ENCODE measurements at regions not wholly inside any gene's neighbourhood (a gene's known extent, or its start where the extent isn't known, plus 50 kb on each side); places are given as distances from the start of the nearest gene placed in this dataset.

- no peak for TF ChIP-seq CTCF (conservative IDR thresholded peaks at IDR 0.05; ENCODE audit: low read depth, low read length)
- Histone ChIP-seq H3K4me3 (IDR thresholded peaks at IDR 0.05; ENCODE audit: insufficient read depth, low read depth, low read length) (no peak overlapping the region), H2AFZ (ENCODE audit: low read depth) (no peak overlapping the region), H3K36me3 (ENCODE audit: insufficient read depth) (no peaks in the 10 kb centered on the region), H4K20me1 (ENCODE audit: insufficient read depth) (no peaks in the 10 kb centered on the region), H3K9ac (no peak overlapping the region), H3K27ac (no peak overlapping the region), H3K4me1 (ENCODE audit: low read depth, poor library complexity, severe bottlenecking) (no peaks in the 10 kb centered on the region), H3K4me2 (no peak overlapping the region), H3K27me3 (ENCODE audit: insufficient read depth, low read depth) (no peaks in the 10 kb centered on the region), H3K79me2 (ENCODE audit: insufficient read depth, low read depth) (no peaks in the 10 kb centered on the region)
Measured at GRCh38 chr3:109608574-109608973, 271.2 kb upstream of the DPPA4 start.

GRCh38 chr3:109618766-109619378, 281.5 kb upstream of the DPPA4 start:
- Histone ChIP-seq H3K9ac (no peak overlapping the region), H3K4me1 (ENCODE audit: low read depth, poor library complexity, severe bottlenecking) (no peaks in the 10 kb centered on the region), H3K4me3 (IDR thresholded peaks at IDR 0.05; ENCODE audit: insufficient read depth, low read depth, low read length) (no peak overlapping the region), H4K20me1 (ENCODE audit: insufficient read depth) (no peaks in the 10 kb centered on the region), H3K36me3 (ENCODE audit: insufficient read depth) (no peaks in the 10 kb centered on the region), H3K27me3 (ENCODE audit: insufficient read depth, low read depth) (no peaks in the 10 kb centered on the region), H3K27ac (no peak overlapping the region), H3K79me2 (ENCODE audit: insufficient read depth, low read depth) (no peaks in the 10 kb centered on the region), H2AFZ (ENCODE audit: low read depth) (no peak overlapping the region), H3K4me2 (no peak overlapping the region)
- TF ChIP-seq CTCF (conservative IDR thresholded peaks at IDR 0.05; ENCODE audit: low read depth, low read length), result no peak

GRCh38 chr3:109631897-109632296, 294.6 kb upstream of the DPPA4 start:
- Histone ChIP-seq H3K4me3 (IDR thresholded peaks at IDR 0.05; ENCODE audit: insufficient read depth, low read depth, low read length) (no peak overlapping the region), H3K79me2 (ENCODE audit: insufficient read depth, low read depth) (no peaks in the 10 kb centered on the region), H3K4me1 (ENCODE audit: low read depth, poor library complexity, severe bottlenecking) (no peaks in the 10 kb centered on the region), H3K9ac (no peak overlapping the region), H3K4me2 (no peak overlapping the region), H3K27ac (no peak overlapping the region), H2AFZ (ENCODE audit: low read depth) (no peak overlapping the region), H4K20me1 (ENCODE audit: insufficient read depth) (no peaks in the 10 kb centered on the region), H3K27me3 (ENCODE audit: insufficient read depth, low read depth) (no peaks in the 10 kb centered on the region), H3K36me3 (ENCODE audit: insufficient read depth) (no peaks in the 10 kb centered on the region)
- no peak for TF ChIP-seq CTCF (conservative IDR thresholded peaks at IDR 0.05; ENCODE audit: low read depth, low read length)

GRCh38 chr3:109640146-109640652, 302.9 kb upstream of the DPPA4 start:
- Histone ChIP-seq H4K20me1 (ENCODE audit: insufficient read depth) (no peaks in the 10 kb centered on the region), H3K4me3 (IDR thresholded peaks at IDR 0.05; ENCODE audit: insufficient read depth, low read depth, low read length) (no peak overlapping the region), H3K4me2 (no peak overlapping the region), H3K36me3 (ENCODE audit: insufficient read depth) (no peaks in the 10 kb centered on the region), H3K79me2 (ENCODE audit: insufficient read depth, low read depth) (no peaks in the 10 kb centered on the region), H3K27me3 (ENCODE audit: insufficient read depth, low read depth) (no peaks in the 10 kb centered on the region), H3K4me1 (ENCODE audit: low read depth, poor library complexity, severe bottlenecking) (no peaks in the 10 kb centered on the region), H3K27ac (no peak overlapping the region), H3K9ac (no peak overlapping the region), H2AFZ (ENCODE audit: low read depth) (no peak overlapping the region)
- no peak for TF ChIP-seq CTCF (conservative IDR thresholded peaks at IDR 0.05; ENCODE audit: low read depth, low read length)
